ENCODE measurements at regions not wholly inside any gene's neighbourhood (a gene's known extent, or its start where the extent isn't known, plus 50 kb on each side); places are given as distances from the start of the nearest gene placed in this dataset.

- no peaks in the 10 kb centered on the region for H3K9me2 ChIP-seq (replicated peaks; ENCODE audit: insufficient read depth, low read length)
- no peaks in the 10 kb centered on the region for H4K20me1 ChIP-seq (ENCODE audit: insufficient read depth, low read depth, low read length)
- no peaks in the 10 kb centered on the region for H3K9me3 ChIP-seq (ENCODE audit: low read length)
- H3K9ac ChIP-seq (ENCODE audit: low read length), result no peak overlapping the region
- H3K27me3 ChIP-seq (ENCODE audit: low read length), result no peaks in the 10 kb centered on the region
- no peak overlapping the region for H3K4me2 ChIP-seq (ENCODE audit: low read depth, low read length, poor library complexity, severe bottlenecking)
- no peak overlapping the region for H3K4me3 ChIP-seq (ENCODE audit: low read length)
- no peak overlapping the region for H2AFZ ChIP-seq (ENCODE audit: low read length)
- H3K27ac ChIP-seq (ENCODE audit: low read length), result no peak overlapping the region
- H3K4me1 ChIP-seq (ENCODE audit: low read length), result no peaks in the 10 kb centered on the region; the same call in none of the 2 replicates
- H3K36me3 ChIP-seq (ENCODE audit: insufficient read depth, low read length), result no peaks in the 10 kb centered on the region
- no peaks in the 10 kb centered on the region for H3K79me2 ChIP-seq (ENCODE audit: low read length)
- no peak for DNase-seq
Observed at GRCh38 chr2:225113371-225114015, 71.2 kb upstream of the DOCK10 start.

- Histone ChIP-seq H3K4me2 (ENCODE audit: low read depth, low read length, poor library complexity, severe bottlenecking) (no peak overlapping the region), H3K79me2 (ENCODE audit: low read length) (no peaks in the 10 kb centered on the region), H4K20me1 (ENCODE audit: insufficient read depth, low read depth, low read length) (no peaks in the 10 kb centered on the region), H3K4me3 (ENCODE audit: low read length) (no peak overlapping the region), H3K9me3 (ENCODE audit: low read length) (no peaks in the 10 kb centered on the region), H2AFZ (ENCODE audit: low read length) (no peak overlapping the region), H3K27ac (ENCODE audit: low read length) (no peak overlapping the region), H3K36me3 (ENCODE audit: insufficient read depth, low read length) (no peaks in the 10 kb centered on the region), H3K4me1 (ENCODE audit: low read length) (no peaks in the 10 kb centered on the region; the same call in none of the 2 replicates), H3K9me2 (replicated peaks; ENCODE audit: insufficient read depth, low read length) (no peaks in the 10 kb centered on the region), H3K27me3 (ENCODE audit: low read length) (no peaks in the 10 kb centered on the region), H3K9ac (ENCODE audit: low read length) (no peak overlapping the region)
- no peak for DNase-seq
Observed at GRCh38 chr2:225112362-225113126, 70.3 kb upstream of the DOCK10 start.

- H3K36me3 ChIP-seq (ENCODE audit: insufficient read depth, low read length), result no peaks in the 10 kb centered on the region
- no peak overlapping the region for H3K27ac ChIP-seq (ENCODE audit: low read length)
- H3K9me2 ChIP-seq (replicated peaks; ENCODE audit: insufficient read depth, low read length), result no peaks in the 10 kb centered on the region
- no peaks in the 10 kb centered on the region for H3K9me3 ChIP-seq (ENCODE audit: low read length)
- H4K20me1 ChIP-seq (ENCODE audit: insufficient read depth, low read depth, low read length), result no peaks in the 10 kb centered on the region
- H3K79me2 ChIP-seq (ENCODE audit: low read length), result no peaks in the 10 kb centered on the region
- H3K4me3 ChIP-seq (ENCODE audit: low read length), result no peak overlapping the region
- H3K4me2 ChIP-seq (ENCODE audit: low read depth, low read length, poor library complexity, severe bottlenecking), result no peak overlapping the region
- DNase-seq, result no peak
- no peaks in the 10 kb centered on the region for H3K27me3 ChIP-seq (ENCODE audit: low read length)
- no peak overlapping the region for H3K9ac ChIP-seq (ENCODE audit: low read length)
- H2AFZ ChIP-seq (ENCODE audit: low read length), result no peak overlapping the region
- no peaks in the 10 kb centered on the region; the same call in none of the 2 replicates for H3K4me1 ChIP-seq (ENCODE audit: low read length)
Observed at GRCh38 chr2:225108805-225109204, 66.5 kb upstream of the DOCK10 start.

GRCh38 chr2:225104971-225105370 is 62.7 kb upstream of the DOCK10 start:
- Histone ChIP-seq H3K27me3 (ENCODE audit: low read length) (no peaks in the 10 kb centered on the region), H3K4me2 (ENCODE audit: low read depth, low read length, poor library complexity, severe bottlenecking) (no peak overlapping the region), H3K9ac (ENCODE audit: low read length) (no peak overlapping the region), H3K36me3 (ENCODE audit: insufficient read depth, low read length) (no peaks in the 10 kb centered on the region), H3K4me1 (ENCODE audit: low read length) (no peaks in the 10 kb centered on the region), H3K4me3 (ENCODE audit: low read length) (no peak overlapping the region), H3K9me2 (replicated peaks; ENCODE audit: insufficient read depth, low read length) (no peaks in the 10 kb centered on the region), H3K27ac (ENCODE audit: low read length) (no peak overlapping the region), H3K9me3 (ENCODE audit: low read length) (no peaks in the 10 kb centered on the region), H4K20me1 (ENCODE audit: insufficient read depth, low read depth, low read length) (no peaks in the 10 kb centered on the region), H2AFZ (ENCODE audit: low read length) (no peak overlapping the region), H3K79me2 (ENCODE audit: low read length) (no peaks in the 10 kb centered on the region)
- DNase-seq, result no peak

- no peaks in the 10 kb centered on the region for H3K9me3 ChIP-seq (ENCODE audit: low read length)
- DNase-seq, result no peak
- no peak overlapping the region for H2AFZ ChIP-seq (ENCODE audit: low read length)
- no peak overlapping the region for H3K4me2 ChIP-seq (ENCODE audit: low read depth, low read length, poor library complexity, severe bottlenecking)
- no peaks in the 10 kb centered on the region for H3K79me2 ChIP-seq (ENCODE audit: low read length)
- no peak overlapping the region for H3K4me3 ChIP-seq (ENCODE audit: low read length)
- no peak overlapping the region for H3K9ac ChIP-seq (ENCODE audit: low read length)
- H3K4me1 ChIP-seq (ENCODE audit: low read length), result no peaks in the 10 kb centered on the region
- H3K27ac ChIP-seq (ENCODE audit: low read length), result no peak overlapping the region
- H3K36me3 ChIP-seq (ENCODE audit: insufficient read depth, low read length), result no peaks in the 10 kb centered on the region
- no peaks in the 10 kb centered on the region for H4K20me1 ChIP-seq (ENCODE audit: insufficient read depth, low read depth, low read length)
- H3K9me2 ChIP-seq (replicated peaks; ENCODE audit: insufficient read depth, low read length), result no peaks in the 10 kb centered on the region
- H3K27me3 ChIP-seq (ENCODE audit: low read length), result no peaks in the 10 kb centered on the region
Observed at GRCh38 chr2:225104321-225104720, 62.1 kb upstream of the DOCK10 start.

- DNase-seq, result no peak
- no peaks in the 10 kb centered on the region for H3K27me3 ChIP-seq (ENCODE audit: low read length)
- H3K4me3 ChIP-seq (ENCODE audit: low read length), result no peak overlapping the region
- no peak overlapping the region for H3K4me2 ChIP-seq (ENCODE audit: low read depth, low read length, poor library complexity, severe bottlenecking)
- no peak overlapping the region for H3K27ac ChIP-seq (ENCODE audit: low read length)
- H3K36me3 ChIP-seq (ENCODE audit: insufficient read depth, low read length), result no peaks in the 10 kb centered on the region
- no peak overlapping the region for H3K9ac ChIP-seq (ENCODE audit: low read length)
- no peaks in the 10 kb centered on the region for H3K79me2 ChIP-seq (ENCODE audit: low read length)
- H4K20me1 ChIP-seq (ENCODE audit: insufficient read depth, low read depth, low read length), result no peaks in the 10 kb centered on the region
- H3K9me2 ChIP-seq (replicated peaks; ENCODE audit: insufficient read depth, low read length), result no peaks in the 10 kb centered on the region
- no peaks in the 10 kb centered on the region for H3K4me1 ChIP-seq (ENCODE audit: low read length)
- no peaks in the 10 kb centered on the region for H3K9me3 ChIP-seq (ENCODE audit: low read length)
- H2AFZ ChIP-seq (ENCODE audit: low read length), result no peak overlapping the region
Observed at GRCh38 chr2:225103737-225104141, 61.5 kb upstream of the DOCK10 start.

GRCh38 chr2:225100856-225101294 is 58.6 kb upstream of the DOCK10 start:
- Histone ChIP-seq H3K4me3 (ENCODE audit: low read length) (no peak overlapping the region), H3K36me3 (ENCODE audit: insufficient read depth, low read length) (no peaks in the 10 kb centered on the region), H2AFZ (ENCODE audit: low read length) (no peak overlapping the region), H3K27me3 (ENCODE audit: low read length) (no peaks in the 10 kb centered on the region), H3K4me2 (ENCODE audit: low read depth, low read length, poor library complexity, severe bottlenecking) (no peak overlapping the region), H3K9me2 (replicated peaks; ENCODE audit: insufficient read depth, low read length) (no peaks in the 10 kb centered on the region), H3K27ac (ENCODE audit: low read length) (no peak overlapping the region), H4K20me1 (ENCODE audit: insufficient read depth, low read depth, low read length) (no peaks in the 10 kb centered on the region), H3K79me2 (ENCODE audit: low read length) (no peaks in the 10 kb centered on the region), H3K9ac (ENCODE audit: low read length) (no peak overlapping the region), H3K9me3 (ENCODE audit: low read length) (no peaks in the 10 kb centered on the region), H3K4me1 (ENCODE audit: low read length) (no peaks in the 10 kb centered on the region)
- DNase-seq, result no peak

- Histone ChIP-seq H4K20me1 (ENCODE audit: insufficient read depth, low read depth, low read length) (no peaks in the 10 kb centered on the region), H3K27me3 (ENCODE audit: low read length) (no peaks in the 10 kb centered on the region), H3K79me2 (ENCODE audit: low read length) (no peaks in the 10 kb centered on the region), H2AFZ (ENCODE audit: low read length) (no peak overlapping the region), H3K9me2 (replicated peaks; ENCODE audit: insufficient read depth, low read length) (no peaks in the 10 kb centered on the region), H3K4me3 (ENCODE audit: low read length) (no peak overlapping the region), H3K4me1 (ENCODE audit: low read length) (no peaks in the 10 kb centered on the region), H3K9me3 (ENCODE audit: low read length) (no peaks in the 10 kb centered on the region), H3K9ac (ENCODE audit: low read length) (no peak overlapping the region), H3K36me3 (ENCODE audit: insufficient read depth, low read length) (no peaks in the 10 kb centered on the region), H3K4me2 (ENCODE audit: low read depth, low read length, poor library complexity, severe bottlenecking) (no peak overlapping the region), H3K27ac (ENCODE audit: low read length) (no peak overlapping the region)
- DNase-seq, result no peak
Observed at GRCh38 chr2:225100269-225100668, 58.0 kb upstream of the DOCK10 start.
